SK-N-SH (cell line): ENCODE measurements at regions not wholly inside any gene's neighbourhood (a gene's known extent, or its start where the extent isn't known, plus 50 kb on each side); places are given as distances from the start of the nearest gene placed in this dataset.

Experiments
- CTCF ChIA-PET: fragments of 300-600, 350-600 bp; formaldehyde crosslinking; extraction: SDS; loops from one replicate; lab custom pipeline; 2021; lab: Yijun Ruan, JAX
- POLR2A ChIA-PET: fragments of 350-600 bp; sonication (Branson Sonifier 250); formaldehyde crosslinking; extraction: SDS; loops from one replicate; lab custom pipeline; 2020; ENCODE audit warnings: antibody characterized with exemption, inconsistent platforms; lab: Yijun Ruan, JAX
- DNase-seq: peaks from one replicate; pipeline ENCODE4 v3.0.0; 2012
- H2AFZ ChIP-seq: fragments of 200-600 bp; sonication (generic); 2 replicates; pipeline ENCODE4 v1.8.1; 2016; ENCODE audit warnings: antibody characterized with exemption, mild to moderate bottlenecking, low read depth
- H3F3A ChIP-seq: fragments of 200-600 bp; sonication (generic); replicated peaks from 2 replicates; pipeline ENCODE3; 2016; ENCODE audit warnings: antibody characterized with exemption, mild to moderate bottlenecking; ENCODE audit not compliant: insufficient read depth
- H3K27ac ChIP-seq, 2 experiments: fragments of 200-500 bp in 1 of 2; fragments of 200-600 bp in 1 of 2; sonication (Bioruptor generic) in 1 of 2; sonication (generic), shearing (Covaris generic) in 1 of 2; 2 replicates each; pipeline versions ENCODE4 v1.5.1 to v1.6.1; 2014 to 2016; ENCODE audit warnings: low read depth in 2 of 2, inconsistent platforms in 1 of 2, low read length in 1 of 2, mild to moderate bottlenecking in 1 of 2, mixed read lengths in 1 of 2
- H3K27me3 ChIP-seq: fragments of 200-600 bp; sonication (generic), shearing (Covaris generic); 2 replicates; pipeline ENCODE4 v1.6.1; 2016; ENCODE audit warnings: mixed run types; ENCODE audit not compliant: insufficient read depth
- H3K36me3 ChIP-seq, 2 experiments: fragments of 200-500 bp in 1 of 2; fragments of 200-600 bp in 1 of 2; sonication (Bioruptor generic) in 1 of 2; sonication (generic) in 1 of 2; replicated peaks in 1 of 2; 2 replicates each; pipeline versions ENCODE3 to v1.5.1; 2014 to 2016; ENCODE audit warnings: low read length in 1 of 2, mild to moderate bottlenecking in 1 of 2; ENCODE audit not compliant: insufficient read depth in 2 of 2, control insufficient read depth in 1 of 2
- H3K4me1 ChIP-seq, 2 experiments: fragments of 200-500 bp in 1 of 2; fragments of 200-600 bp in 1 of 2; sonication (Bioruptor generic) in 1 of 2; sonication (generic), shearing (Covaris generic) in 1 of 2; 2 replicates each; pipeline versions ENCODE4 v1.5.1 to v1.6.1; 2014 to 2016; ENCODE audit warnings: low read depth in 1 of 2, low read length in 1 of 2, mixed run types in 1 of 2; ENCODE audit not compliant: insufficient read depth in 2 of 2, control insufficient read depth in 1 of 2
- H3K4me2 ChIP-seq: fragments of 200-600 bp; sonication (generic), shearing (Covaris generic); 2 replicates; pipeline ENCODE4 v1.6.1; 2017; ENCODE audit warnings: mixed run types
- H3K4me3 ChIP-seq, 2 experiments: fragments of 200-500 bp in 1 of 2; fragments of 200-600 bp in 1 of 2; sonication (Bioruptor generic) in 1 of 2; sonication (generic), shearing (Covaris generic) in 1 of 2; 2 replicates each; pipeline versions ENCODE4 v1.5.1 to v1.8.1; 2014 to 2016; ENCODE audit warnings: low read depth in 2 of 2, inconsistent platforms in 1 of 2, low read length in 1 of 2, mild to moderate bottlenecking in 1 of 2, mixed read lengths in 1 of 2, moderate library complexity in 1 of 2
- H3K79me2 ChIP-seq: fragments of 200-600 bp; sonication (generic); 2 replicates; pipeline ENCODE4 v1.8.1; 2017; ENCODE audit warnings: mild to moderate bottlenecking; ENCODE audit not compliant: insufficient read depth
- H3K9ac ChIP-seq: fragments of 200-600 bp; sonication (generic); 2 replicates; pipeline ENCODE4 v1.6.1; 2017; ENCODE audit warnings: mixed run types
- H3K9me2 ChIP-seq: fragments of 200-600 bp; sonication (generic); 2 replicates; pipeline ENCODE4 v1.6.1; 2017; ENCODE audit warnings: mixed run types
- H3K9me3 ChIP-seq: fragments of 200-600 bp; sonication (generic); 2 replicates; pipeline ENCODE4 v1.6.1; 2017; ENCODE audit warnings: mixed run types, mild to moderate bottlenecking, moderate library complexity
- H4K20me1 ChIP-seq: fragments of 200-600 bp; sonication (generic); 2 replicates; pipeline ENCODE4 v1.6.1; 2017; ENCODE audit warnings: mild to moderate bottlenecking, mixed run types; ENCODE audit not compliant: insufficient read depth
- CHD2 ChIP-seq: fragments of 150-350 bp; IDR thresholded peaks from 2 replicates; pipeline ENCODE4 v1.6.1; 2018; ENCODE audit warnings: low read length; ENCODE audit not compliant: partially characterized antibody
- ELF1 ChIP-seq: IDR thresholded peaks from 2 replicates; pipeline ENCODE4 v1.4.0; 2012
- EP300 ChIP-seq, 2 experiments: IDR thresholded peaks; 2 replicates each; pipeline versions ENCODE4 v1.4.0 to v1.6.1; 2012; ENCODE audit warnings: borderline replicate concordance in 1 of 2, low read depth in 1 of 2, low read length in 1 of 2
- FOSL2 ChIP-seq: IDR thresholded peaks from 2 replicates; pipeline ENCODE4 v1.4.0; 2012; ENCODE audit warnings: low read depth, mild to moderate bottlenecking, moderate library complexity, borderline replicate concordance
- GABPA ChIP-seq: IDR thresholded peaks from 2 replicates; pipeline ENCODE4 v1.4.0; 2012; ENCODE audit warnings: low read depth, mild to moderate bottlenecking
- GATA2 ChIP-seq: sonication (generic); formaldehyde crosslinking; IDR thresholded peaks from 2 replicates; pipeline ENCODE4 v1.5.0; 2020; ENCODE audit warnings: mild to moderate bottlenecking, missing genetic modification reagents
- JUND ChIP-seq: IDR thresholded peaks from 2 replicates; pipeline ENCODE4 v1.4.0; 2012
- MAX ChIP-seq: IDR thresholded peaks from 2 replicates; pipeline ENCODE4 v1.4.0; 2012; ENCODE audit warnings: low read depth
- RAD21 ChIP-seq: IDR thresholded peaks from 2 replicates; pipeline ENCODE4 v1.6.1; 2012; ENCODE audit warnings: mild to moderate bottlenecking, low read length
- REST ChIP-seq: IDR thresholded peaks from 2 replicates; pipeline ENCODE4 v1.6.1; 2012; ENCODE audit warnings: mild to moderate bottlenecking, low read depth, low read length, moderate library complexity
- RFX5 ChIP-seq: IDR thresholded peaks from 2 replicates; pipeline ENCODE4 v1.6.1; 2012; ENCODE audit warnings: mild to moderate bottlenecking, improper control_type of control experiment, low read length
- TAF1 ChIP-seq: IDR thresholded peaks from 2 replicates; pipeline ENCODE4 v1.6.1; 2012; ENCODE audit warnings: low read depth, mild to moderate bottlenecking, low read length, moderate library complexity, borderline replicate concordance
- TCF12 ChIP-seq: IDR thresholded peaks from 2 replicates; pipeline ENCODE4 v1.4.0; 2012
- TEAD4 ChIP-seq: IDR thresholded peaks from 2 replicates; pipeline ENCODE4 v1.4.0; 2012; ENCODE audit warnings: mild to moderate bottlenecking, borderline replicate concordance; ENCODE audit not compliant: insufficient read depth
- USF2 ChIP-seq: fragments of 150-350 bp; IDR thresholded peaks from 2 replicates; pipeline ENCODE4 v1.6.1; 2017; ENCODE audit warnings: antibody characterized with exemption, low read length, low read depth, borderline replicate concordance
- ZBTB33 ChIP-seq: IDR thresholded peaks from 2 replicates; pipeline ENCODE4 v1.4.0; 2012; ENCODE audit warnings: low read depth, borderline replicate concordance
- WGBS: methylation state at CpG from one replicate; pipeline ENCODE4 v1.1.6; 2017; ENCODE audit warnings: low lambda C conversion rate; 5-methylcytosine and 5-hydroxymethylcytosine counted together

- POLR2A ChIA-PET: no interaction called here
- H3K27me3 ChIP-seq: no peaks in the 10 kb centered on the region
- 76% methylated on average over 6 of the region's 6 CpGs for WGBS
- H3K4me3 ChIP-seq: no peak overlapping the region
- TF ChIP-seq ELF1 (no peak), GABPA (no peak), MAX (no peak), RFX5 (no peak), TAF1 (no peak), USF2 (no peak), ZBTB33 (no peak), GATA2 (no peak), REST (no peak), TEAD4 (no peak), FOSL2 (no peak), CHD2 (no peak), TCF12 (no peak), EP300 (IDR thresholded peaks at IDR 0.05; ENCODE audit: borderline replicate concordance in 1 of 2, low read depth in 1 of 2, low read length in 1 of 2) (no peak), RAD21 (no peak), JUND (no peak)
- TF ChIP-seq, all 33 proteins: peak for 0
- H3K4me1 ChIP-seq: peaks cover 0 to 6% of the 10 kb centered on the region in 2 experiments; a peak in 1 of 4 replicates
- DNase-seq: no peak
- H4K20me1 ChIP-seq: no peaks in the 10 kb centered on the region
- H3K9ac ChIP-seq: no peak overlapping the region
- H3K4me2 ChIP-seq: no peak overlapping the region
- no peak overlapping the region for H3K27ac ChIP-seq
- H2AFZ ChIP-seq: no peak overlapping the region
- no peaks in the 10 kb centered on the region for H3F3A ChIP-seq
- H3K36me3 ChIP-seq: no peaks in the 10 kb centered on the region
- no peaks in the 10 kb centered on the region for H3K79me2 ChIP-seq
- CTCF ChIA-PET: interaction anchor here (0.5 kb wide), 1 partner anchor 711 kb away, joined by 3 read pairs; no protein-coding TSS in a partner anchor
- no peaks in the 10 kb centered on the region for H3K9me2 ChIP-seq
- no peaks in the 10 kb centered on the region for H3K9me3 ChIP-seq
Observed at GRCh38 chr1:113266788-113267187, 123.5 kb upstream of the MAGI3 start.
